ENCODE measurements at regions not wholly inside any gene's neighbourhood (a gene's known extent, or its start where the extent isn't known, plus 50 kb on each side); places are given as distances from the start of the nearest gene placed in this dataset.

GRCh38 chr5:4873652-4874051 lies 266.5 kb upstream of the ADAMTS16 start:
- TF ChIP-seq CTCF (IDR thresholded peaks at IDR 0.05) (no peak), POLR2A (IDR thresholded peaks at IDR 0.05) (no peak)
